A673 (cell line): ENCODE measurements at regions not wholly inside any gene's neighbourhood (a gene's known extent, or its start where the extent isn't known, plus 50 kb on each side); places are given as distances from the start of the nearest gene placed in this dataset.

ENCODE experiments used
- EZH2 ChIP-seq: fragments of 200-600 bp; sonication (generic); IDR thresholded peaks from 2 replicates; pipeline ENCODE4 v1.6.1; 2017; ENCODE audit warnings: borderline replicate concordance, low read depth, mild to moderate bottlenecking, mixed read lengths, antibody characterized with exemption, low read length; ENCODE audit not compliant: poor library complexity, severe bottlenecking
- TF ChIP-seq, protein P1 (sequence below): fragments of 300-800, 200-600 bp; sonication (generic); conservative IDR thresholded peaks from 2 replicates; pipeline ENCODE4 v1.5.1; 2017; ENCODE audit warnings: low read depth, mild to moderate bottlenecking, antibody characterized with exemption, low read length, moderate library complexity, mixed read lengths

DNA sequence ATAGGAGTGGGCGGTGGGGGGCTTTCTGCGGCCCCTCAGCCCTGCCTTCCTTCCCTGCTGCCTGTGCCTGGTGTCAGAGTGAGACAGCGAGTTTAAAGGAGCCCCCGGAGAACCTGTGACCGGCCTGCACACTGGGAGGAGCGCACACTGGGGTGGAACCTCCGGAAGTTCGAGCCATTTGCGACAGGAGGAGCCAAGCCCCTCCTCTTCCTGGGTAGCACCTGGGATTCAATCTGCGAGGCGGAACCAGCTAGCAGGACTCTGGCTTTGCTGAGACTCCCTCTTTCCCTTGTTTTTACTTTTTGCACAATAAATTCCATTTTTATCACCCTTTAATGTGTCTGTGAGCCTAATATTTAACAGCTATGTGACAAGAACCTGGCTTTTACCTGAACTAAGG lies 540.6 kb downstream of the NPHP4 start:
- TF ChIP-seq, protein P1, sequence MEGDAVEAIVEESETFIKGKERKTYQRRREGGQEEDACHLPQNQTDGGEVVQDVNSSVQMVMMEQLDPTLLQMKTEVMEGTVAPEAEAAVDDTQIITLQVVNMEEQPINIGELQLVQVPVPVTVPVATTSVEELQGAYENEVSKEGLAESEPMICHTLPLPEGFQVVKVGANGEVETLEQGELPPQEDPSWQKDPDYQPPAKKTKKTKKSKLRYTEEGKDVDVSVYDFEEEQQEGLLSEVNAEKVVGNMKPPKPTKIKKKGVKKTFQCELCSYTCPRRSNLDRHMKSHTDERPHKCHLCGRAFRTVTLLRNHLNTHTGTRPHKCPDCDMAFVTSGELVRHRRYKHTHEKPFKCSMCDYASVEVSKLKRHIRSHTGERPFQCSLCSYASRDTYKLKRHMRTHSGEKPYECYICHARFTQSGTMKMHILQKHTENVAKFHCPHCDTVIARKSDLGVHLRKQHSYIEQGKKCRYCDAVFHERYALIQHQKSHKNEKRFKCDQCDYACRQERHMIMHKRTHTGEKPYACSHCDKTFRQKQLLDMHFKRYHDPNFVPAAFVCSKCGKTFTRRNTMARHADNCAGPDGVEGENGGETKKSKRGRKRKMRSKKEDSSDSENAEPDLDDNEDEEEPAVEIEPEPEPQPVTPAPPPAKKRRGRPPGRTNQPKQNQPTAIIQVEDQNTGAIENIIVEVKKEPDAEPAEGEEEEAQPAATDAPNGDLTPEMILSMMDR = no peak
- TF ChIP-seq EZH2 = no peak
